ENCODE measurements at regions not wholly inside any gene's neighbourhood (a gene's known extent, or its start where the extent isn't known, plus 50 kb on each side); places are given as distances from the start of the nearest gene placed in this dataset.

- Histone ChIP-seq H3K36me3 (ENCODE audit: insufficient read depth, low read length, poor library complexity, severe bottlenecking) (no peaks in the 10 kb centered on the region), H3K27me3 (replicated peaks; ENCODE audit: insufficient read depth, low read depth, low read length, poor library complexity) (no peaks in the 10 kb centered on the region), H3K4me3 (ENCODE audit: low read depth, low read length, poor library complexity, severe bottlenecking) (no peak overlapping the region), H3K4me1 (ENCODE audit: insufficient read depth, low read length, poor library complexity, severe bottlenecking) (no peaks in the 10 kb centered on the region), H3K9me3 (ENCODE audit: low read depth, low read length, poor library complexity, severe bottlenecking) (no peaks in the 10 kb centered on the region), H3K27ac (ENCODE audit: low read depth, low read length, poor library complexity, severe bottlenecking) (no peak overlapping the region)
- intact Hi-C loops (cut with micrococcal nuclease; ENCODE audit: unreplicated experiment) = no loop called here
- POLR2A ChIA-PET (ENCODE audit: low non-redundant PET) = no interaction called here
- CTCF ChIA-PET = no interaction called here
- TF ChIP-seq EZH2 (IDR thresholded peaks at IDR 0.05; ENCODE audit: borderline replicate concordance, low read depth, low read length, poor library complexity, severe bottlenecking) = no peak
- no peak for TF ChIP-seq CTCF (conservative IDR thresholded peaks at IDR 0.05; ENCODE audit: low read depth, low read length)
- BruUV-seq (replicated peaks) = no TSS peak
- no peak for DNase-seq (ENCODE audit: low spot score)
These were observed 220.3 kb downstream of the OR13H1 start for GRCh38 chrX:131764216-131764615.

- Histone ChIP-seq H3K36me3 (ENCODE audit: insufficient read depth, low read length, poor library complexity, severe bottlenecking) (no peaks in the 10 kb centered on the region), H3K4me3 (ENCODE audit: low read depth, low read length, poor library complexity, severe bottlenecking) (peak overlapping the region; percentile 26), H3K27me3 (replicated peaks; ENCODE audit: insufficient read depth, low read depth, low read length, poor library complexity) (no peaks in the 10 kb centered on the region), H3K27ac (ENCODE audit: low read depth, low read length, poor library complexity, severe bottlenecking) (peak overlapping the region; percentile 47), H3K9me3 (ENCODE audit: low read depth, low read length, poor library complexity, severe bottlenecking) (no peaks in the 10 kb centered on the region), H3K4me1 (ENCODE audit: insufficient read depth, low read length, poor library complexity, severe bottlenecking) (no peaks in the 10 kb centered on the region)
- no TSS peak for BruUV-seq (replicated peaks)
- intact Hi-C loops (cut with micrococcal nuclease; ENCODE audit: unreplicated experiment) = no loop called here
- ChIA-PET POLR2A (ENCODE audit: low non-redundant PET) (no interaction called here), CTCF (no interaction called here)
- TF ChIP-seq EZH2 (IDR thresholded peaks at IDR 0.05; ENCODE audit: borderline replicate concordance, low read depth, low read length, poor library complexity, severe bottlenecking) (no peak), CTCF (conservative IDR thresholded peaks at IDR 0.05; ENCODE audit: low read depth, low read length) (peak; percentile 55)
- peak; percentile 84 for DNase-seq (ENCODE audit: low spot score)
These were observed 234.7 kb downstream of the OR13H1 start for GRCh38 chrX:131778269-131779218.

- POLR2A ChIA-PET (ENCODE audit: low non-redundant PET) = no interaction called here
- no peak for DNase-seq (ENCODE audit: low spot score)
- Histone ChIP-seq H3K9me3 (ENCODE audit: low read depth, low read length, poor library complexity, severe bottlenecking) (no peaks in the 10 kb centered on the region), H3K4me1 (ENCODE audit: insufficient read depth, low read length, poor library complexity, severe bottlenecking) (no peaks in the 10 kb centered on the region), H3K4me3 (ENCODE audit: low read depth, low read length, poor library complexity, severe bottlenecking) (no peak overlapping the region), H3K36me3 (ENCODE audit: insufficient read depth, low read length, poor library complexity, severe bottlenecking) (no peaks in the 10 kb centered on the region), H3K27me3 (replicated peaks; ENCODE audit: insufficient read depth, low read depth, low read length, poor library complexity) (no peaks in the 10 kb centered on the region), H3K27ac (ENCODE audit: low read depth, low read length, poor library complexity, severe bottlenecking) (no peak overlapping the region)
- CTCF ChIA-PET = no interaction called here
- intact Hi-C loops (cut with micrococcal nuclease; ENCODE audit: unreplicated experiment) = no loop called here
- BruUV-seq (replicated peaks) = no TSS peak
- TF ChIP-seq CTCF (conservative IDR thresholded peaks at IDR 0.05; ENCODE audit: low read depth, low read length) (no peak), EZH2 (IDR thresholded peaks at IDR 0.05; ENCODE audit: borderline replicate concordance, low read depth, low read length, poor library complexity, severe bottlenecking) (no peak)
These were observed 235.4 kb downstream of the OR13H1 start for GRCh38 chrX:131779306-131779705.
